Activated T-cell treated with anti-CD3 and anti-CD28 coated beads for 48 hours (primary cell): ENCODE measurements at regions not wholly inside any gene's neighbourhood (a gene's known extent, or its start where the extent isn't known, plus 50 kb on each side); places are given as distances from the start of the nearest gene placed in this dataset.

Source experiments
- DNase-seq: peaks from one replicate; pipeline ENCODE4 v3.0.0-alpha.2; 2020; ENCODE audit warnings: low read depth

GRCh38 chr20:4070323-4071177 is 55.2 kb upstream of the RNF24 start:
- DNase-seq: no peak

GRCh38 chr20:4069751-4070150 is 54.4 kb upstream of the RNF24 start:
- no peak for DNase-seq

GRCh38 chr20:4068708-4069107 is 53.4 kb upstream of the RNF24 start:
- DNase-seq: no peak

- DNase-seq: no peak
Observed at GRCh38 chr20:4067600-4068261, 52.4 kb upstream of the RNF24 start.

- DNase-seq: no peak
Observed at GRCh38 chr20:4066551-4066950, 51.2 kb upstream of the RNF24 start.

GRCh38 chr20:4065391-4065844 is 50.1 kb upstream of the RNF24 start:
- no peak for DNase-seq
